DMS153 treated with DMSO at 0.1 percent for 48 hours (cell line): ENCODE measurements at regions not wholly inside any gene's neighbourhood (a gene's known extent, or its start where the extent isn't known, plus 50 kb on each side); places are given as distances from the start of the nearest gene placed in this dataset.
"Not testable (repeated sequence)": the region's sequence is repeated elsewhere in the genome, so short reads cannot be mapped to it uniquely, and the experiment has no call there.

Source experiments
- DNase-seq: peaks from one replicate; lab custom pipeline; 2025; ENCODE audit not compliant: unreplicated experiment; lab: John Stamatoyannopoulos, UW

GRCh38 chr9:135372501-135373008, 107.0 kb upstream of the PPP1R26 start:
- no peak for DNase-seq

- no peak for DNase-seq
These were observed 106.4 kb upstream of the PPP1R26 start for GRCh38 chr9:135373151-135373685.

- no peak for DNase-seq
These were observed 105.8 kb upstream of the PPP1R26 start for GRCh38 chr9:135373820-135374219.

- no peak for DNase-seq
These were observed 105.0 kb upstream of the PPP1R26 start for GRCh38 chr9:135374591-135374990.

- no peak for DNase-seq
These were observed 104.6 kb upstream of the PPP1R26 start for GRCh38 chr9:135375001-135375400.

GRCh38 chr9:135376511-135377265, 102.9 kb upstream of the PPP1R26 start:
- DNase-seq: no peak

GRCh38 chr9:135377431-135377830, 102.2 kb upstream of the PPP1R26 start:
- DNase-seq: no peak

- DNase-seq: no peak
These were observed 100.8 kb upstream of the PPP1R26 start for GRCh38 chr9:135378751-135379150.

- no peak for DNase-seq
These were observed 99.9 kb upstream of the PPP1R26 start for GRCh38 chr9:135379540-135380267.

- DNase-seq: no peak
These were observed 99.1 kb upstream of the PPP1R26 start for GRCh38 chr9:135380311-135380960.

- DNase-seq: no peak
These were observed 97.7 kb upstream of the PPP1R26 start for GRCh38 chr9:135381762-135382310.

- DNase-seq: no peak
These were observed 95.4 kb upstream of the PPP1R26 start for GRCh38 chr9:135384226-135384625.

GRCh38 chr9:135384815-135385405, 94.7 kb upstream of the PPP1R26 start:
- not testable (repeated sequence) for DNase-seq

GRCh38 chr9:135385793-135386192, 93.8 kb upstream of the PPP1R26 start:
- DNase-seq: no peak

GRCh38 chr9:135387976-135388375, 91.6 kb upstream of the PPP1R26 start:
- no peak for DNase-seq

- no peak for DNase-seq
These were observed 91.1 kb upstream of the PPP1R26 start for GRCh38 chr9:135388530-135388929.

GRCh38 chr9:135391759-135392158, 87.8 kb upstream of the PPP1R26 start:
- DNase-seq: no peak

- DNase-seq: no peak
These were observed 87.1 kb upstream of the PPP1R26 start for GRCh38 chr9:135392511-135392910.

GRCh38 chr9:135394131-135394530, 85.5 kb upstream of the PPP1R26 start:
- DNase-seq: no peak

GRCh38 chr9:135394699-135395645, 84.6 kb upstream of the PPP1R26 start:
- DNase-seq: no peak
